Stomach (tissue), 4 donors: ENCODE measurements at regions not wholly inside any gene's neighbourhood (a gene's known extent, or its start where the extent isn't known, plus 50 kb on each side); places are given as distances from the start of the nearest gene placed in this dataset.

Experiments used
- EP300 ChIP-seq: sonication (generic); formaldehyde crosslinking; IDR thresholded peaks from one replicate; pipeline ENCODE4 v1.6.1; 2017; ENCODE audit warnings: antibody characterized with exemption
- TF ChIP-seq, protein P1 (sequence below), 7 experiments: fragments of 450-650 bp in 4 of 7; fragments of 200-600 bp in 3 of 7; sonication (generic) in 3 of 7; IDR thresholded peaks; one replicate each; pipeline ENCODE4 v1.5.1; 2016 to 2019; ENCODE audit warnings: antibody characterized with exemption in 7 of 7, control low read depth in 2 of 7, mild to moderate bottlenecking in 1 of 7

DNA sequence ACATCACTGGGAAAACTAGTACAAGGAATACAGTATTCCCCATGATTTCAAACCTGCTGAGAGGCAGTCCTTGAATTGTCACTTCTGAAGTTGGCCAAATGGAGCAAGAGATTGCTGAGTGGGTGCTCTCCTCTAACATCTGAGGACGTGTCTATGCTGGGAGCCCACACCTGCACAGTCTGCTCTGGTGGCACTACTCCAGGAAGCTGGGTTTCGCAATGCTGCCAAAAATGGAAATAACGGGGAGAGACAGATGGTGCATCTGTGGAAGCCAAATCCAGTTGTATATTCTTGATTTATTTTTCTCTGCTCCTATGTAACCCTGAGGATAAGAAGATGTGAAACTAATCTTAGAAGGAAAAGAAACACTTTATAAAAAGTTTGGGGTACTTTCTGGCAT, 240.1 kb upstream of the CTSO start:
- TF ChIP-seq, protein P1, sequence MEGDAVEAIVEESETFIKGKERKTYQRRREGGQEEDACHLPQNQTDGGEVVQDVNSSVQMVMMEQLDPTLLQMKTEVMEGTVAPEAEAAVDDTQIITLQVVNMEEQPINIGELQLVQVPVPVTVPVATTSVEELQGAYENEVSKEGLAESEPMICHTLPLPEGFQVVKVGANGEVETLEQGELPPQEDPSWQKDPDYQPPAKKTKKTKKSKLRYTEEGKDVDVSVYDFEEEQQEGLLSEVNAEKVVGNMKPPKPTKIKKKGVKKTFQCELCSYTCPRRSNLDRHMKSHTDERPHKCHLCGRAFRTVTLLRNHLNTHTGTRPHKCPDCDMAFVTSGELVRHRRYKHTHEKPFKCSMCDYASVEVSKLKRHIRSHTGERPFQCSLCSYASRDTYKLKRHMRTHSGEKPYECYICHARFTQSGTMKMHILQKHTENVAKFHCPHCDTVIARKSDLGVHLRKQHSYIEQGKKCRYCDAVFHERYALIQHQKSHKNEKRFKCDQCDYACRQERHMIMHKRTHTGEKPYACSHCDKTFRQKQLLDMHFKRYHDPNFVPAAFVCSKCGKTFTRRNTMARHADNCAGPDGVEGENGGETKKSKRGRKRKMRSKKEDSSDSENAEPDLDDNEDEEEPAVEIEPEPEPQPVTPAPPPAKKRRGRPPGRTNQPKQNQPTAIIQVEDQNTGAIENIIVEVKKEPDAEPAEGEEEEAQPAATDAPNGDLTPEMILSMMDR (IDR thresholded peaks at IDR 0.05), result no peak
- no peak for TF ChIP-seq EP300
